ENCODE measurements at regions not wholly inside any gene's neighbourhood (a gene's known extent, or its start where the extent isn't known, plus 50 kb on each side); places are given as distances from the start of the nearest gene placed in this dataset.

- no peak for TF ChIP-seq CTCF (IDR thresholded peaks at IDR 0.05; ENCODE audit: low read depth, low read length)
Observed at GRCh38 chr2:3101016-3101942, 276.3 kb downstream of the EIPR1 start.

GRCh38 chr2:3100386-3100785, 277.2 kb downstream of the EIPR1 start:
- TF ChIP-seq CTCF (IDR thresholded peaks at IDR 0.05; ENCODE audit: low read depth, low read length), result no peak
- DNase-seq (ENCODE audit: low read depth in 2 of 2), result no peak
- no peak overlapping the region for H3K4me3 ChIP-seq (replicated peaks in 1 of 2; ENCODE audit: low read depth in 2 of 2, low read length in 2 of 2)

More at GRCh38 chr2:3101016-3101942, 276.3 kb downstream of the EIPR1 start:
- H3K4me3 ChIP-seq (replicated peaks in 1 of 2; ENCODE audit: low read depth in 2 of 2, low read length in 2 of 2), result no peak overlapping the region
- no peak for DNase-seq (ENCODE audit: low read depth in 2 of 2)

- H3K4me3 ChIP-seq (replicated peaks in 1 of 2; ENCODE audit: low read depth in 2 of 2, low read length in 2 of 2), result no peak overlapping the region
- no peak for TF ChIP-seq CTCF (IDR thresholded peaks at IDR 0.05; ENCODE audit: low read depth, low read length)
- DNase-seq (ENCODE audit: low read depth in 2 of 2), result no peak
Observed at GRCh38 chr2:3099860-3100234, 277.8 kb downstream of the EIPR1 start.

- H3K4me3 ChIP-seq (replicated peaks in 1 of 2; ENCODE audit: low read depth in 2 of 2, low read length in 2 of 2), result no peak overlapping the region
- TF ChIP-seq CTCF (IDR thresholded peaks at IDR 0.05; ENCODE audit: low read depth, low read length), result no peak
- DNase-seq (ENCODE audit: low read depth in 2 of 2), result no peak
Observed at GRCh38 chr2:3099145-3099859, 278.3 kb downstream of the EIPR1 start.

GRCh38 chr2:3098231-3098630, 279.4 kb downstream of the EIPR1 start:
- no peak for TF ChIP-seq CTCF (IDR thresholded peaks at IDR 0.05; ENCODE audit: low read depth, low read length)
- H3K4me3 ChIP-seq (replicated peaks in 1 of 2; ENCODE audit: low read depth in 2 of 2, low read length in 2 of 2), result no peak overlapping the region
- DNase-seq (ENCODE audit: low read depth in 2 of 2), result no peak

- H3K4me3 ChIP-seq (replicated peaks in 1 of 2; ENCODE audit: low read depth in 2 of 2, low read length in 2 of 2), result no peak overlapping the region
- TF ChIP-seq CTCF (IDR thresholded peaks at IDR 0.05; ENCODE audit: low read depth, low read length), result no peak
- DNase-seq (ENCODE audit: low read depth in 2 of 2), result no peak
Observed at GRCh38 chr2:3097804-3098203, 279.8 kb downstream of the EIPR1 start.
